ENCODE measurements at regions not wholly inside any gene's neighbourhood (a gene's known extent, or its start where the extent isn't known, plus 50 kb on each side); places are given as distances from the start of the nearest gene placed in this dataset.

DNA sequence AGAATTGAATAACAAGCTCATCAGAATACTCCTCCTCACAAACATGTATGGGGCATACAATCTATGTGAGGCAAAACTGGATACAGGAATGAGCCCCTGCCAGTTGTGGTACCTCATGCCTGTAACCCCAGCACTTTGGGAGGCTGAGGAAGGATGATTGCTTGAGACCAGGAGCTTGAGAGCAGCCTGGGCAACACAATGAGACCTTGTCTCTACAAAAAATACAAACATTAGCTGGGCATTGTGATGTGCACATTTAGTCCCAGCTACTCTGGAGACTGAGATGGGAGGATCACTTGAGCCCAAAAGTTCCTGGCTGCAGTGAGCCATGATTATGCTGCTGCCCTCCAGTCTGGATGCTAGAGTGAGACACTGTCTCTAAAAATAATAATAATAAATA is 611.0 kb downstream of the NLGN4X start:
- H3K4me3 ChIP-seq (ENCODE audit: low read depth in 1 of 2, low read length in 2 of 2), result no peak overlapping the region
- peaks cover 0 to 5% of the 10 kb centered on the region in 2 donors for H3K9me3 ChIP-seq (ENCODE audit: control insufficient read depth in 2 of 2, insufficient read depth in 1 of 2, low read depth in 1 of 2, low read length in 1 of 2)
- H3K27me3 ChIP-seq (ENCODE audit: control insufficient read depth in 1 of 2, insufficient read depth in 2 of 2, low read length in 2 of 2), result no peaks in the 10 kb centered on the region
- H3K27ac ChIP-seq (ENCODE audit: low read depth in 2 of 2, low read length in 1 of 2), result no peak overlapping the region
- no peaks in the 10 kb centered on the region for H3K4me1 ChIP-seq (ENCODE audit: control insufficient read depth in 2 of 2, insufficient read depth in 2 of 2, low read length in 1 of 2)
- no peaks in the 10 kb centered on the region for H3K36me3 ChIP-seq (ENCODE audit: control insufficient read depth in 2 of 2, insufficient read depth in 2 of 2, low read length in 1 of 2)

DNA sequence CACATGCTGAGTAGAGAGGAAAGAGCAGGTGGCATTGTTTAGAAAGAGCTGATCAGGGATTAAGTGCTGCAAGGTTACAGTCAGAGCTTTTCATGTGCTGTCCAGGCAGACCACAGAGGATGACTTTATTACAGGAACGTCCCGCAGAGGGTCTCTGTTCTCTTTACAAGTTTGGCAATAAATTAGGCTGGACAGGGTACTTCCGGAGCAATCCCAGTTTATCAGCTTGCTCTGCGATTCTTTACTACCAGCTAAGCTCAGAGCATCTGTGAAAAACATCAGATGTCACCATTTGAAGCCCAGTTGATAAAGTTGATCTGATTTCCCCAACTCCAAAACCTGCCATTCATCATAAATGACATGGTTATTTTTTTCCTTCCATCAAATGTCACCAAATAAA is 633.1 kb downstream of the NLGN4X start:
- H3K4me3 ChIP-seq (ENCODE audit: low read depth in 1 of 2, low read length in 2 of 2), result no peak overlapping the region
- WGBS, 2 donors, result 35% methylated on average over 4 of the region's 4 CpGs
- no peaks in the 10 kb centered on the region for H3K36me3 ChIP-seq (ENCODE audit: control insufficient read depth in 2 of 2, insufficient read depth in 2 of 2, low read length in 1 of 2)
- no peaks in the 10 kb centered on the region for H3K27me3 ChIP-seq (ENCODE audit: control insufficient read depth in 1 of 2, insufficient read depth in 2 of 2, low read length in 2 of 2)
- H3K27ac ChIP-seq (ENCODE audit: low read depth in 2 of 2, low read length in 1 of 2), result no peak overlapping the region
- no peaks in the 10 kb centered on the region for H3K9me3 ChIP-seq (ENCODE audit: control insufficient read depth in 2 of 2, insufficient read depth in 1 of 2, low read depth in 1 of 2, low read length in 1 of 2)
- no peaks in the 10 kb centered on the region for H3K4me1 ChIP-seq (ENCODE audit: control insufficient read depth in 2 of 2, insufficient read depth in 2 of 2, low read length in 1 of 2)

DNA sequence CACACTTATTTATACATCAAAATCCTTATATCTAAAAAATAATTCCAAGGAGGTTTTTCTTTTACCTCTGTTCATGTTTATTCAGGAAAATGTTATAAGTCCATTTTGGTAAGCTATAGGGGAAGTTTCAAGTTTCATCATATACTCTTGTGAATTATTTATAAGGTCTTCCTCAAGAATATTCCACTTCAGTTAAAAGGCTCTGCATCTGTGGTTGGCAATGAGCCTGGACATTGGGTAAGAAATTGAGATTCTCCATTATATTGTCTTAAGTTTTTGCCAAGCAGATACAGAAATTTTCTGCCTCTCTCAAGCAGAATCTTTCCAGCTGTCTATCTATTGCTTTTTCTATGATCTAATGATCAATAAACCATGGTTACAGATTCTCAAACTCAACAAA is 641.9 kb downstream of the NLGN4X start:
- no peaks in the 10 kb centered on the region for H3K9me3 ChIP-seq (ENCODE audit: control insufficient read depth in 2 of 2, insufficient read depth in 1 of 2, low read depth in 1 of 2, low read length in 1 of 2)
- no peak overlapping the region for H3K27ac ChIP-seq (ENCODE audit: low read depth in 2 of 2, low read length in 1 of 2)
- H3K36me3 ChIP-seq (ENCODE audit: control insufficient read depth in 2 of 2, insufficient read depth in 2 of 2, low read length in 1 of 2), result no peaks in the 10 kb centered on the region
- H3K27me3 ChIP-seq (ENCODE audit: control insufficient read depth in 1 of 2, insufficient read depth in 2 of 2, low read length in 2 of 2), result no peaks in the 10 kb centered on the region
- no peaks in the 10 kb centered on the region for H3K4me1 ChIP-seq (ENCODE audit: control insufficient read depth in 2 of 2, insufficient read depth in 2 of 2, low read length in 1 of 2)
- no peak overlapping the region for H3K4me3 ChIP-seq (ENCODE audit: low read depth in 1 of 2, low read length in 2 of 2)

DNA sequence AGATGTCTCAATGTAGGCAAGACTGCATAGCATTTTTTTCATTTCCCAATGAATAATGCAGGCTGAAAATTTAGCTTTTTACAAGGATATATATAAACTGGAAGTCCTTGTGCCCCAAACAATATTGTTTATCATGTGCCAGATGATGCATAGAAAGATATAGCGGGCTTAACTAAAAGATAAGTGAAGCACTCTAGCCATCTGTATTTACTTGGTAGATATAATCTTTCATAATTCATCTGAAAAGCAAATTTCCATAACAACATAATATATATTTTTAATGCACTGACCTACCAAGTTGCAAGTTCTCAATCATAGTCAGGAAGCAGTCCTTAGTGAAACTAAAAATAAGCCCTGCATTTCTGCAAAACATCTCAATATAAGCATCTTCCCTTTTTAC is 653.3 kb downstream of the NLGN4X start:
- Histone ChIP-seq H3K4me3 (ENCODE audit: low read depth in 1 of 2, low read length in 2 of 2) (no peak overlapping the region), H3K36me3 (ENCODE audit: control insufficient read depth in 2 of 2, insufficient read depth in 2 of 2, low read length in 1 of 2) (no peaks in the 10 kb centered on the region), H3K9me3 (ENCODE audit: control insufficient read depth in 2 of 2, insufficient read depth in 1 of 2, low read depth in 1 of 2, low read length in 1 of 2) (no peaks in the 10 kb centered on the region), H3K4me1 (ENCODE audit: control insufficient read depth in 2 of 2, insufficient read depth in 2 of 2, low read length in 1 of 2) (no peaks in the 10 kb centered on the region), H3K27me3 (ENCODE audit: control insufficient read depth in 1 of 2, insufficient read depth in 2 of 2, low read length in 2 of 2) (no peaks in the 10 kb centered on the region), H3K27ac (ENCODE audit: low read depth in 2 of 2, low read length in 1 of 2) (no peak overlapping the region)
- 70 to 79% methylated on average over 1 of the region's 1 CpG for WGBS, 2 donors

DNA sequence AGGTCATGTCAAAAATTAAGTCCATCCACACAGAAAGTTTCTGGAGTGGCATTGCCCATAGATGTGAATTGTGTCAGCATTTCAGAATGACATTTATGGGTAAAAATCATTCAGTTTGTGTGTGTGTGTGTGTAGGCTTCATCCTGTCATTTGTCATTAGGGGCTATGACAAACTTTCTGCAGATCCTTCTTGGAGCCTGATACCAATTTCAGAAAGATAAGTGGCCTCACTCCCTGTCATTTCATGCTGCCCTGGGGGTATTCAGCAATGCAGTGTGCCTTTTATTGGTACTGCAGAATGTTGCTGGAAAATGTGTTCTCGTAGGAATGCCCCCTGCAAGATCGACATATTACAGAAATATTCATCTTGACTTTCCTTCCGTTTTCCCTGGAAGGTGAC is 659.7 kb downstream of the NLGN4X start:
- H3K36me3 ChIP-seq (ENCODE audit: control insufficient read depth in 2 of 2, insufficient read depth in 2 of 2, low read length in 1 of 2), result no peaks in the 10 kb centered on the region
- no peaks in the 10 kb centered on the region for H3K27me3 ChIP-seq (ENCODE audit: control insufficient read depth in 1 of 2, insufficient read depth in 2 of 2, low read length in 2 of 2)
- H3K27ac ChIP-seq (ENCODE audit: low read depth in 2 of 2, low read length in 1 of 2), result no peak overlapping the region
- no peaks in the 10 kb centered on the region for H3K4me1 ChIP-seq (ENCODE audit: control insufficient read depth in 2 of 2, insufficient read depth in 2 of 2, low read length in 1 of 2)
- H3K4me3 ChIP-seq (ENCODE audit: low read depth in 1 of 2, low read length in 2 of 2), result no peak overlapping the region
- no peaks in the 10 kb centered on the region for H3K9me3 ChIP-seq (ENCODE audit: control insufficient read depth in 2 of 2, insufficient read depth in 1 of 2, low read depth in 1 of 2, low read length in 1 of 2)
- WGBS, 2 donors, result 69 to 73% methylated on average over 3 of the region's 3 CpGs

DNA sequence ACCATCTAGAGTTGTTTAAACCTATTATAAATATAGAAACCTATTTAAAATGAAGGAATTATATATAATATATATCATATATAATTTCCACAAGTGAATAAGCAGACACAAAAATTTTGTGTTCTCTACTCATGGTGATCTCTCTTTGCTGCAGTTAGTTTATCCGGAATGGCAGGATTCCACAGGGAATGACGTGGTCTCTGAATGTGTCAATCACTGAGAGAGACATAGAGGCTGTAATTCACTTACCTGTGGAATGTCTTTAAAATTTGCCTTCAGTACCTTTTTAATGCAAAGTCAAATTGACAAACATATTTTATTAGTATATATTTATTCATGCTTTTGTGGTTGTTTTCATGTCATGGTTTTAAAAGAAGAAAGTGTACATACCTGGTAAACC is 669.3 kb downstream of the NLGN4X start:
- Histone ChIP-seq H3K4me3 (ENCODE audit: low read depth in 1 of 2, low read length in 2 of 2) (no peak overlapping the region), H3K27ac (ENCODE audit: low read depth in 2 of 2, low read length in 1 of 2) (no peak overlapping the region), H3K4me1 (ENCODE audit: control insufficient read depth in 2 of 2, insufficient read depth in 2 of 2, low read length in 1 of 2) (no peaks in the 10 kb centered on the region), H3K9me3 (ENCODE audit: control insufficient read depth in 2 of 2, insufficient read depth in 1 of 2, low read depth in 1 of 2, low read length in 1 of 2) (peaks cover 0 to 4% of the 10 kb centered on the region in 2 donors), H3K27me3 (ENCODE audit: control insufficient read depth in 1 of 2, insufficient read depth in 2 of 2, low read length in 2 of 2) (no peaks in the 10 kb centered on the region), H3K36me3 (ENCODE audit: control insufficient read depth in 2 of 2, insufficient read depth in 2 of 2, low read length in 1 of 2) (no peaks in the 10 kb centered on the region)
- 51 to 69% methylated on average over 2 of the region's 2 CpGs for WGBS, 2 donors

DNA sequence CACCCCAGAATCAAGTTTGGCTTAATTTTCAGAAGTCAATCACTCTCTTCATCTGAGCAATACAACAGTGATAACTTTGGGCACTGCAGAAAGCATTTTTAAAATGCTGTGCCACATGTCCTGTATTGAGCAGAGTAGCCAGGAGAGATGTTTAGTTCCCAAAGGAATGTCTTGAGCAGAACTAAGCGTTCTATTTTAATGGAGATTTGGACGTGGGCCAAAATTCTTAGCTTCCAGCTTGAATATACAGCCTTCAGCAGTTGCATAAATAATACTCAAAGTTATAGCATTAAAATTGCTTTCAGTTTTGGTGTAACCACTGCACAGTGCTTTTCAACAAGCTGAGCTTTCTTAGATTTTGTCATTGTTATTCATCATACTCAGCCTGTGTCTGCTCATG is 679.2 kb downstream of the NLGN4X start:
- Histone ChIP-seq H3K27me3 (ENCODE audit: control insufficient read depth in 1 of 2, insufficient read depth in 2 of 2, low read length in 2 of 2) (no peaks in the 10 kb centered on the region), H3K36me3 (ENCODE audit: control insufficient read depth in 2 of 2, insufficient read depth in 2 of 2, low read length in 1 of 2) (no peaks in the 10 kb centered on the region), H3K4me3 (ENCODE audit: low read depth in 1 of 2, low read length in 2 of 2) (no peak overlapping the region), H3K4me1 (ENCODE audit: control insufficient read depth in 2 of 2, insufficient read depth in 2 of 2, low read length in 1 of 2) (no peaks in the 10 kb centered on the region), H3K9me3 (ENCODE audit: control insufficient read depth in 2 of 2, insufficient read depth in 1 of 2, low read depth in 1 of 2, low read length in 1 of 2) (peaks cover 0 to 2% of the 10 kb centered on the region in 2 donors), H3K27ac (ENCODE audit: low read depth in 2 of 2, low read length in 1 of 2) (no peak overlapping the region)
- WGBS, 2 donors, result 24 to 41% methylated on average over 2 of the region's 2 CpGs

DNA sequence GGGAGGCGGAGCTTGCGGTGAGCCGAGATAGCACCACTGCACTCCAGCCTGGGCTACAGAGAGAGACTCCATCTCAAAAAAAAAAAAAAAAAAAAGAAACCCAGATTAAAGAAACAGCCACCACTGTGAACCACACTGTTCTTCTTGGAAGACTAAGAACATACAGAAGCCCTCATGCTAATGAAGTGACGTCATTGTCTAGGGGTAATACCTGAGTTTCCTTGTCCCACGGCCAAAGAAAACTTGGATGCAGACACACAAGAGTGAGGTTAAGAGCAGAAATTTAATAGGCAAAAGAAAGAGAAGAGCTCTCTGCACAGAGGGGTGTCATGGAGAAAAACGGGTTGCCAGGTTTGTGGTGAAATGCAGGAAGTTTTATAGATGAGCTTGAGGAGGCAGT is 691.6 kb downstream of the NLGN4X start:
- Histone ChIP-seq H3K4me3 (ENCODE audit: low read depth in 1 of 2, low read length in 2 of 2) (no peak overlapping the region), H3K9me3 (ENCODE audit: control insufficient read depth in 2 of 2, insufficient read depth in 1 of 2, low read depth in 1 of 2, low read length in 1 of 2) (no peaks in the 10 kb centered on the region), H3K4me1 (ENCODE audit: control insufficient read depth in 2 of 2, insufficient read depth in 2 of 2, low read length in 1 of 2) (no peaks in the 10 kb centered on the region), H3K27ac (ENCODE audit: low read depth in 2 of 2, low read length in 1 of 2) (no peak overlapping the region), H3K27me3 (ENCODE audit: control insufficient read depth in 1 of 2, insufficient read depth in 2 of 2, low read length in 2 of 2) (no peaks in the 10 kb centered on the region), H3K36me3 (ENCODE audit: control insufficient read depth in 2 of 2, insufficient read depth in 2 of 2, low read length in 1 of 2) (no peaks in the 10 kb centered on the region)
- 84 to 91% methylated on average over 6 of the region's 6 CpGs for WGBS, 2 donors

DNA sequence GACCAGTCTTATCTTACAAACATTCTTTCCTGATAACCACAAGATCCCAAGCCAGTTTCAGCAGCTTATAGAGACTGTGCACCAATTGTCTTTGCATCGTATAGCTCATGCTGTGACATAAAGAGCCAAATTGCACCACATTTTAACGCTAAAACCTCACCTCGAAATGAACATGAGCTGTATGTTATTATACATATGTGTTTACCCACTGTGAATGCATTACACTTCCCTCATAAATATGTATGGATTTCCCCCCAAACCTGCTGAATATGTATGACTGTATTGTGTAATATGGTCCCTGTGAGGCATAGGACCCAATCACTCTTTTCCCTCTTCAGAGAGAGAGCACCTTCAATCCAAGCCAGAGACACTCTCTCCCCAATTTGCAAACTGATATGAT is 692.4 kb downstream of the NLGN4X start:
- Histone ChIP-seq H3K27me3 (ENCODE audit: control insufficient read depth in 1 of 2, insufficient read depth in 2 of 2, low read length in 2 of 2) (no peaks in the 10 kb centered on the region), H3K36me3 (ENCODE audit: control insufficient read depth in 2 of 2, insufficient read depth in 2 of 2, low read length in 1 of 2) (no peaks in the 10 kb centered on the region), H3K27ac (ENCODE audit: low read depth in 2 of 2, low read length in 1 of 2) (no peak overlapping the region), H3K4me3 (ENCODE audit: low read depth in 1 of 2, low read length in 2 of 2) (no peak overlapping the region), H3K9me3 (ENCODE audit: control insufficient read depth in 2 of 2, insufficient read depth in 1 of 2, low read depth in 1 of 2, low read length in 1 of 2) (no peaks in the 10 kb centered on the region), H3K4me1 (ENCODE audit: control insufficient read depth in 2 of 2, insufficient read depth in 2 of 2, low read length in 1 of 2) (no peaks in the 10 kb centered on the region)
- WGBS, 2 donors, result 72 to 82% methylated on average over 3 of the region's 3 CpGs

DNA sequence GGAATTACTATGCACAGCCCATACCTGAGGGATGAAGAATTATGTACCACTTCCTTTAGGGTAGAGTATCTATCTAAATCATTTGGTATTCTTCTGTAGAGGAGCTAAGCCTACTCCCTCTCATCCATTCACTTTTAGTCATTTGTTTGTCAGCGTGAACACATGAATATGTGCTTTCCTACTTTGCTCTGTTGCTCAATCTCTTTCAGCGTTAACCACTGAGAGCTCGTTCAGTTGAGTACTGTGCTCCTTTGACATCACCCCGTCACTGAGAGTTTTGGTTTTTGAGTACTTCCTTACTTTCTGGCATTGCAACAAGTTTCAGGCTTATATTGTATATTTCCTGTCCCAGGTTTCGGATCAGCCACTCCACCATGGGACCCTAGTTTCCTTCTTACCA is 700.6 kb downstream of the NLGN4X start:
- no peak overlapping the region for H3K4me3 ChIP-seq (ENCODE audit: low read depth in 1 of 2, low read length in 2 of 2)
- WGBS, 2 donors, result 90% methylated on average over 5 of the region's 5 CpGs
- H3K27me3 ChIP-seq (ENCODE audit: control insufficient read depth in 1 of 2, insufficient read depth in 2 of 2, low read length in 2 of 2), result no peaks in the 10 kb centered on the region
- no peaks in the 10 kb centered on the region for H3K4me1 ChIP-seq (ENCODE audit: control insufficient read depth in 2 of 2, insufficient read depth in 2 of 2, low read length in 1 of 2)
- no peak overlapping the region for H3K27ac ChIP-seq (ENCODE audit: low read depth in 2 of 2, low read length in 1 of 2)
- H3K36me3 ChIP-seq (ENCODE audit: control insufficient read depth in 2 of 2, insufficient read depth in 2 of 2, low read length in 1 of 2), result no peaks in the 10 kb centered on the region
- no peaks in the 10 kb centered on the region for H3K9me3 ChIP-seq (ENCODE audit: control insufficient read depth in 2 of 2, insufficient read depth in 1 of 2, low read depth in 1 of 2, low read length in 1 of 2)

Data from esophagus (tissue), 2 donors.